ENCODE measurements at regions not wholly inside any gene's neighbourhood (a gene's known extent, or its start where the extent isn't known, plus 50 kb on each side); places are given as distances from the start of the nearest gene placed in this dataset.

DNA sequence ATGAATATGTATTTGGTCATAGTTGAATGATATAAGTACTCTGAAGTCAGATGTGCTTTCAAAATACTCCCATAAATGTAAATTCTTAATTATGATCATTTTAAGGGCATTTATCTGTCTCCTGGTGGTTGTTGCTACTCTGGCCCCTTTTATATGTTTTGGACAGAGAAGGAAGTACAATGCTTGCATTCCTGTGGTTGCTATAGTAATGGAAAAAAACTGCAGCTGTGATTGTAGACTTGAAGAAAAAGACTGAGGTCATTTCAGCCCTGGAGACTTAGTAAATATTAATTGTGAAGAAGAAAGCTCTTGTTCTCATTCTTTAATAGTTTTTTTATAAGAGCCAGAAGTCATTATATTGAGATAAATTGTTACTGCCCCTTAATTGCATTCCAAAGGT is 70.2 kb upstream of the FERD3L start:
- Histone ChIP-seq H3K4ac (ENCODE audit: low read depth, low read length) (no peak overlapping the region), H2BK120ac (ENCODE audit: low read depth, low read length) (no peak overlapping the region), H3K79me1 (ENCODE audit: low read depth in 1 of 2, low read length in 2 of 2) (no peaks in the 10 kb centered on the region), H4K8ac (ENCODE audit: low read depth in 2 of 2, low read length in 2 of 2) (no peak overlapping the region), H2BK20ac (ENCODE audit: low read depth, low read length) (no peak overlapping the region), H4K91ac (ENCODE audit: insufficient read depth, low read depth, low read length) (no peak overlapping the region), H3K23ac (ENCODE audit: low read depth, low read length) (no peak overlapping the region), H3K9me3 (ENCODE audit: control insufficient read depth, insufficient read depth, low read length) (no peaks in the 10 kb centered on the region; the same call in 1 of the 2 replicates), H2AK9ac (replicated peaks; ENCODE audit: low read depth, low read length, poor library complexity) (no peak overlapping the region), H4K5ac (ENCODE audit: low read depth, low read length) (no peak overlapping the region), H3K27ac (ENCODE audit: insufficient read depth, low read length) (no peak overlapping the region), H3K36me3 (ENCODE audit: control insufficient read depth, insufficient read depth, low read length) (no peaks in the 10 kb centered on the region), H2BK5ac (ENCODE audit: low read depth, low read length, poor library complexity, severe bottlenecking) (no peak overlapping the region), H3K4me1 (ENCODE audit: control insufficient read depth, insufficient read depth, low read length) (no peaks in the 10 kb centered on the region; the same call in 1 of the 2 replicates), H3K27me3 (ENCODE audit: control insufficient read depth, insufficient read depth, low read length) (no peaks in the 10 kb centered on the region), H3K4me2 (ENCODE audit: low read depth, low read length) (no peak overlapping the region), H3K9me1 (ENCODE audit: insufficient read depth, low read length) (no peaks in the 10 kb centered on the region), H3K56ac (ENCODE audit: extremely low read depth, insufficient read depth, low read length) (no peak overlapping the region), H2AK5ac (ENCODE audit: low read depth, low read length) (no peak overlapping the region), H2BK15ac (ENCODE audit: low read depth, low read length) (no peak overlapping the region), H4K20me1 (ENCODE audit: insufficient read depth, low read length) (no peaks in the 10 kb centered on the region), H3K14ac (replicated peaks; ENCODE audit: low read depth, low read length) (no peak overlapping the region), H3K4me3 (ENCODE audit: insufficient read depth, low read depth, low read length) (no peak overlapping the region), H3K18ac (ENCODE audit: low read depth, low read length) (no peak overlapping the region), H3K9ac (ENCODE audit: low read depth, low read length) (no peak overlapping the region), H2AFZ (replicated peaks; ENCODE audit: low read length, poor library complexity) (no peak overlapping the region)
- ATAC-seq (ENCODE audit: low read depth) (peak; percentile 91), DNase-seq (peak; percentile 88)
- no TSS peak for BruUV-seq (replicated peaks)
- in situ Hi-C loops (cut with MboI; ENCODE audit: low sequenced_read_pairs): no loop called here
- intact Hi-C loops (cut with micrococcal nuclease): no loop called here
- ChIA-PET CTCF (no interaction called here), POLR2A (ENCODE audit: unreplicated experiment) (no interaction called here)
- dilution Hi-C loops (cut with HindIII; ENCODE audit: low sequenced_read_pairs, unreplicated experiment): no loop called here
- no peak for TF ChIP-seq CHD1 (IDR thresholded peaks at IDR 0.05; ENCODE audit: low read depth, low read length)
- TF ChIP-seq RAD21 (IDR thresholded peaks at IDR 0.05; ENCODE audit: low read length): no peak
- TF ChIP-seq RCOR1 (IDR thresholded peaks at IDR 0.05; ENCODE audit: insufficient replicate concordance, low read length): no peak
- no peak for TF ChIP-seq MXI1 (IDR thresholded peaks at IDR 0.05; ENCODE audit: borderline replicate concordance, low read depth, low read length)
- TF ChIP-seq RFX5 (IDR thresholded peaks at IDR 0.05; ENCODE audit: low read depth, low read length): no peak
- no peak for TF ChIP-seq NFE2L2 (IDR thresholded peaks at IDR 0.05; ENCODE audit: low read depth, low read length)
- no peak for TF ChIP-seq CEBPB (IDR thresholded peaks at IDR 0.05; ENCODE audit: low read depth, low read length)
- TF ChIP-seq BHLHE40 (IDR thresholded peaks at IDR 0.05; ENCODE audit: low read depth, low read length): no peak
